ENCODE measurements at regions not wholly inside any gene's neighbourhood (a gene's known extent, or its start where the extent isn't known, plus 50 kb on each side); places are given as distances from the start of the nearest gene placed in this dataset.
"Not testable (repeated sequence)": the region's sequence is repeated elsewhere in the genome, so short reads cannot be mapped to it uniquely, and the experiment has no call there.

DNA sequence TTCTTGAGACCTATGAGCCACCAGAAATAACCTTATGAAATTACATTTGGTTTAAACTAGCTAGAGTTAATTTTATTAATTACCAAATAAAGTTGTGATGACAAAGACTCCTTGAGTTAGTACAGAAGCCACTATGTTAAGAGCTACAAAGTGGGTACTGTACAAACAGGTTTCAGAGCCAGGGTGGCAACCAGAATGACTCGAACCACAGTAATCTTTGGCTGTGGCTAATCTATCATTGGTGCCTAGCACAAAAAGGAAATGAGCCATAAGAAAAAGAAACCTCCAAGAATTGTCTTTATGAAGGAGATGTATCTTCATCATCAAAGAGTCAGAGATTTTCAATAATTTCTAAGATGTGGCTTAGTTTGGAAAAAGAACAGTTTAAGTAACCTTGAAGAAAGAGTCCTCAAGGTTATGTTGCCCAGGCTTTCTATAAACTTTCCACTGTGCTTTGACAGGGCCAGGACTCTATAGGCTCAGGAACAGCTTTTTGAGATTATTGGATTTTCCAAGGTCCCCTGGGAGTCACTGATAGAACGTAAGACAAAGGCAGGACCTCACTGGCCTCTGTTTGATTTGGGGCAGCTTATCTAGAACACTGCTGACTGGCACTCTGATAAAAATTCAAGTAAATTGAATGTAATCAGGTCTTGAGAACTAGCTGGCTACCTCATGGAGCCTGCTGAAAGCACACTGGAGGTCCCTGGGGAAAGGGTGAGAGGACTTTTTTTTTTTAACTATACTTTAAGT is 777.7 kb downstream of the STIM2 start:
- DNase-seq (ENCODE audit: low spot score) = no peak

- DNase-seq (ENCODE audit: low spot score) = no peak
Measured at GRCh38 chr4:27643101-27643500, 782.5 kb downstream of the STIM2 start.

GRCh38 chr4:27648416-27648815 is 787.8 kb downstream of the STIM2 start:
- no peak for DNase-seq (ENCODE audit: low spot score)

DNA sequence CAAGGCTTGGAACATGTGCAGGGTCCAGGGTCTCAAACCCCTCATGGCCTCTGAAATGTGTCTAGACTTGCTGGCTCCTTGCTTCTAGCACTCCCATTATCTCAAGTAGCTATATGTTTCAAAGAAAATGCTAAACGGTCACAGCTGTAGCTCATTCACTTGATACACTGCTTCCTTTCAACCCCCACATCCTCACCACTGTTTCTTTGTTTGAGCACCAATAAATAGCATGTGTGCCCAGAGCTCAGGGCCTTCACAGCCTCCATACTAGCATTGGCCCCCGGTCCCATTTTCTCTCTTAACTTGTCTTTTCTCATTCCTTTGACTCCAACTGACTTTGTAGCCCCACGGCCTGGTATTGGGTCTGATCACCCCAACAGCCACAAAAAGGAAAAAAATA is 801.8 kb downstream of the STIM2 start:
- DNase-seq (ENCODE audit: low spot score) = no peak

GRCh38 chr4:27666943-27667342 is 806.3 kb downstream of the STIM2 start:
- DNase-seq (ENCODE audit: low spot score) = no peak

DNA sequence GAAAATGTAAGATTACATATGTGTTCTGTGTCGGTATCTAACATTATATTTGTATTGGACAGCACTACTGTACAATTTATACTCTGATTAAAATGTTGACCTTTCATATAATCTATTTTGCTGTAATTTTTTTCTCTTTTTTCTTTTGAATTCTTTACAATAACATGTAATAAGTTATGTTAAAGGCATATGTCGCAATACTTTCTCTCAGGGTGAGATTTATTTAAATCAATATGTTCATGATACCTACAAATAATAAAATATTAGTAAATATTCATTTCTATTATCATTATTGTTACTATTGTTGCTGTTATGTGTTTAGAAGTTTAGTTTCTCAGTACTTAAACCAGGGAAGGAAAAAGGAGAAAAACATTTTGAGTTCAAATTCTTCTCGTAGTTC is 807.4 kb downstream of the STIM2 start:
- DNase-seq (ENCODE audit: low spot score) = no peak

DNA sequence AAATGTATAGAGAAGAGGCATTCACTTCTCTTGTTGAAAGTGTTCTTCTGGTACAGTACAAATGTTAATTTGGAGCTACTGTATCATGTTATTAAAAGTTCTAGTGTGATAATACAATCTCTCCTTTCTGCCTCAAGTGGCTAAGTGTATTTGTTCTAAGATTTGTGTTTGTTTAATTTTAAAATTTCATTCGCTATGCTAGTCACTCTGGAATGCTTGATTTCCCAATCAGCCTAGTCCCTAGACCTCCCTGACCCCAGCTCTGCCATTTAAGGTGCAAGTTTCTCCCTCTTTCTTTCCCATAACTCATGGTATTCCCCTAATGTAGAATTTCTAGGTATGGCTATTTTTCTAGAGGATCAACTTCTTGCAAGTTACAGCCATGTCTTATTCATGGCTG is 817.4 kb downstream of the STIM2 start:
- DNase-seq (ENCODE audit: low spot score) = no peak

- DNase-seq (ENCODE audit: low spot score) = no peak
Measured at GRCh38 chr4:27684610-27685011, 824.0 kb downstream of the STIM2 start.

DNA sequence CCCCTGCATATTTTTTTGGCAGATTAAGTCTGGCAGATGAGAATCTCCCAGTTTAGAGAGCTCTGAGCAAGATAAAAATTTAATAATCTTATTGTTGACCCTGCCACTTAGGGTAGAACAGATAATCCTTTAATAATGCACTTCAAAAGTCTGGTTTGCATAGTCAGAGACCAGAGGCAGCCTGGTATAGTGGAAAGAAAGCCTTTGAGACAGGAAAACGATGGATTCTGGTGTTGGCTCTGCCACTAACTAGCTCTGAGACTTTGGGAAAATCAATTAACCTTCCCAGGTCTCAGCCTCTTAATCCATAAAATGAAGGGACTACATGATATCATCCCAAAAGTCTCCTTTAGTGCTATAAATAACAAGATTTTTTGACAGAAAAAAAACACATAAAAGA is 824.5 kb downstream of the STIM2 start:
- DNase-seq (ENCODE audit: low spot score) = no peak

DNA sequence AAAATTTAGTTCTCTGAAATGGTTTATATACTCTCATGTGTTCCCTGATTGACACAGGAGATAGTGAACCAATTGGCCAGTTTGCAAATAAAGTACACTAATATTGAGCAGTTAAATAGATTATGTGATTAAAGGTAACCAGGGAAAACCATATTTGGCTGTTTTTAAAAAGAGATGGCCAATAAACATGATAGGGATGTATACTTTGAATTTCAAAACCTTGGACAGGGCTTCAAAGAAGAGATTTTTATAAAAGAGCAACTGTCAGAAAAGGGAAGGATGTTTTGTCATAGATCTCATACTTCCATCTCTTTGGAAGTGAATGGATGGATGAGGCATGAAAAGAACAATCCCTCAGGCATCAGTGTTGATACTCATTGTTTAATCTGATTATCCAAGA is 825.3 kb downstream of the STIM2 start:
- no peak for DNase-seq (ENCODE audit: low spot score)

- no peak for DNase-seq (ENCODE audit: low spot score)
Measured at GRCh38 chr4:27692158-27692557, 831.5 kb downstream of the STIM2 start.

- DNase-seq (ENCODE audit: low spot score) = no peak
Measured at GRCh38 chr4:27692868-27693634, 832.4 kb downstream of the STIM2 start.

DNA sequence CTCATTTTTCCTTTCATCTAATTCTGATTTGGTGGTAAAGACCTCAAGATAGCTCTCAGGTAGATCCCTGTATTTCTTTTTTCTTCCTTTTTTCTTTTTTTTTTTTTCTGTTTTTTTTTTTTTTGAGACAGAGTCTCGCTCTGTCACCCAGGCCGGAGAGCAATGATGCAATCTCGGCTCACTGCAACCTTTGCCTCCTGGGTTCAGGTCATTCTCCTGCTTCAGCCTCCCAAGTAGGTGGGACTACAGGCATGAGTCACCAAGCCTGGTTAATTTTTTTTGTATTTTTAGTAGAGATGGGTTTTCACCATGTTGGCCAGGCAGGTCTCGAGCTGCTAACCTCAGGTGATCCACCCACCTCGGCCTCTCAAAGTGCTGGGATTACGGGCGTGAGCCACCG is 835.6 kb downstream of the STIM2 start:
- DNase-seq (ENCODE audit: low spot score) = not testable (repeated sequence)

- DNase-seq (ENCODE audit: low spot score) = no peak
Measured at GRCh38 chr4:27701606-27702005, 841.0 kb downstream of the STIM2 start.

- no peak for DNase-seq (ENCODE audit: low spot score)
Measured at GRCh38 chr4:27702730-27703431, 842.2 kb downstream of the STIM2 start.

GRCh38 chr4:27703771-27704170 is 843.1 kb downstream of the STIM2 start:
- DNase-seq (ENCODE audit: low spot score) = no peak

- no peak for DNase-seq (ENCODE audit: low spot score)
Measured at GRCh38 chr4:27711041-27711440, 850.4 kb downstream of the STIM2 start.

DNA sequence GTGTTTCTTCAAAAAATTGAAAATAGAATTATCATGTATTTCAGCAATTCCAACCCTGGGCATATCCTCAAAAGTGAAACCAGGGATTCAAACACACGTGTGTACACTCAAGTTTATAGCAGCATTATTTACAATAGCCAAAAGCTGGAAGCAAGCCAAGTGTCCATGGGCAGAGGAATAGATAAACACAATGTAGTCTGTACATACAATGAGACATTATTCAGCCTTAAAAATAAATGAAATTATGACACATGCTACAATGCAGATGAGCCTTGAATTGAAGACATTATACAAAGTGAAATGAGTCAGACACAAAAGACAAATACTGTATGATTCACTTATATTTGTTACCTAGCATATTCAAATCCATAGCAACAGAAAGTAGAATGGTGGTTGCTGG is 853.4 kb downstream of the STIM2 start:
- no peak for DNase-seq (ENCODE audit: low spot score)

DNA sequence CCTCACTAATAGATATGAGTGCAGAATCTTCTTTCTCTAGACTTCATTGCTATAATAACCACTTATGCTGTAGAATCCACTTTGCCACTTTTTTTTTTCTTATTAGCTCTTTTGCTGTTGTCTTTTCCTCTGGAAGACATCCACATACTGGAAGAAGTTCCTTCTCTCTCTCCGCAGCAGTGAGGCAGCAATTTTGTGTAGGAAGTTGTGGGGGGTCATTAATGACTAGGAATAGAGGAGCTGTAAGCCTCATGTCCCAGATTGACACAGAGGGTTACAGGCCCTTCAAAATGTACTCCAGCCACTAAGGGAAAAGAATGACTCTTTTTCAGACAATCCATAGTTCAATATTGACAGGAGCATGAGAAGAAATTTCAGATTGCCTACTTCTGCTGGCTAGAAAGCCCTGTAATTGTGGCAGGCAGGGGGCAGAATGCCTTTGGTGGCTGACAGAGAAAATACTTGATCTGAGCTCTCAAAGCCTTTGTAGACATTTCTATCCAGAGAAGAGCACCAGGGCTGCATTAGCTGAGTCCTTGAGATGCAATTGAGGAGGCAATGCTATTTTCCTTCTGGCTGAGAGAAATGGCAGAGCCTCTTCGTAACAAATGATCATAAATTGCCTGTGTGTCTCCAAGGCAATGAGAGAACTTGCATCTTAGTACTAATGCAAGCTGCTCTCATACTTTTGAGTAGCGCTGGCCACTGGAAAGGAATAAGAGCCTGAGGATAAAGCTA is 856.2 kb downstream of the STIM2 start:
- DNase-seq (ENCODE audit: low spot score) = no peak

- no peak for DNase-seq (ENCODE audit: low spot score)
Measured at GRCh38 chr4:27717431-27717755, 856.8 kb downstream of the STIM2 start.

- DNase-seq (ENCODE audit: low spot score) = no peak
Measured at GRCh38 chr4:27720010-27720766, 859.5 kb downstream of the STIM2 start.

- no peak for DNase-seq (ENCODE audit: low spot score)
Measured at GRCh38 chr4:27721193-27721592, 860.6 kb downstream of the STIM2 start.
